ENCODE measurements at regions not wholly inside any gene's neighbourhood (a gene's known extent, or its start where the extent isn't known, plus 50 kb on each side); places are given as distances from the start of the nearest gene placed in this dataset.

- H3K4me1 ChIP-seq (ENCODE audit: control insufficient read depth, insufficient read depth, low read length, poor library complexity, severe bottlenecking) = no peaks in the 10 kb centered on the region
- Mint-ChIP-seq H3K27me3 (peaks cover 33% of the 10 kb centered on the region), H3K27ac (peak overlapping the region in 1 of 3 donors; percentile 35), H3K36me3 (no peaks in the 10 kb centered on the region), H3K4me1 (peaks cover 0 to 4% (median 1%) of the 10 kb centered on the region in 4 donors), H3K4me3 (no peak overlapping the region), H3K9me3 (peaks cover 0 to 1% (median 0%) of the 10 kb centered on the region in 7 donors)
- ATAC-seq (ENCODE audit: low read depth in 2 of 2) (no peak), DNase-seq (no peak)
- H3K4me3 ChIP-seq (ENCODE audit: low read depth, low read length) = no peak overlapping the region
- H3K27ac ChIP-seq (ENCODE audit: insufficient read depth, low read length, poor library complexity, severe bottlenecking) = no peak overlapping the region
- H3K36me3 ChIP-seq (ENCODE audit: control insufficient read depth, insufficient read depth, low read length) = no peaks in the 10 kb centered on the region
- no peaks in the 10 kb centered on the region for H3K9me3 ChIP-seq (ENCODE audit: control insufficient read depth in 2 of 2, low read length in 2 of 2)
- H3K27me3 ChIP-seq (ENCODE audit: control insufficient read depth, insufficient read depth, low read length) = peaks cover 3% of the 10 kb centered on the region
These were observed 177.5 kb downstream of the LPIN1 start for GRCh38 chr2:11923935-11924334.

GRCh38 chr2:11925295-11926066 lies 179.0 kb downstream of the LPIN1 start:
- no peaks in the 10 kb centered on the region for H3K4me1 ChIP-seq (ENCODE audit: control insufficient read depth, insufficient read depth, low read length, poor library complexity, severe bottlenecking)
- no peaks in the 10 kb centered on the region for H3K9me3 Mint-ChIP-seq
- no peak overlapping the region for H3K27ac Mint-ChIP-seq
- no peaks in the 10 kb centered on the region for H3K36me3 ChIP-seq (ENCODE audit: control insufficient read depth, insufficient read depth, low read length)
- H3K9me3 ChIP-seq (ENCODE audit: control insufficient read depth in 2 of 2, low read length in 2 of 2) = no peaks in the 10 kb centered on the region
- peaks cover 24% of the 10 kb centered on the region for H3K27me3 Mint-ChIP-seq
- no peaks in the 10 kb centered on the region for H3K36me3 Mint-ChIP-seq
- no peak overlapping the region for H3K4me3 Mint-ChIP-seq
- DNase-seq (no peak), ATAC-seq (ENCODE audit: low read depth in 2 of 2) (no peak)
- no peak overlapping the region for H3K4me3 ChIP-seq (ENCODE audit: low read depth, low read length)
- peaks cover 0 to 4% (median 1%) of the 10 kb centered on the region in 4 donors for H3K4me1 Mint-ChIP-seq
- H3K27ac ChIP-seq (ENCODE audit: insufficient read depth, low read length, poor library complexity, severe bottlenecking) = no peak overlapping the region
- H3K27me3 ChIP-seq (ENCODE audit: control insufficient read depth, insufficient read depth, low read length) = peaks cover 5% of the 10 kb centered on the region

- Mint-ChIP-seq H3K9me3 (no peaks in the 10 kb centered on the region), H3K4me3 (no peak overlapping the region), H3K27ac (peak overlapping the region in 1 of 3 donors; percentile 27)
These were observed 183.9 kb downstream of the LPIN1 start for GRCh38 chr2:11930211-11930761.

GRCh38 chr2:11932048-11932512 lies 185.6 kb downstream of the LPIN1 start:
- no peaks in the 10 kb centered on the region for H3K36me3 ChIP-seq (ENCODE audit: control insufficient read depth, insufficient read depth, low read length)
- Mint-ChIP-seq H3K4me1 (peaks cover 0 to 11% (median 8%) of the 10 kb centered on the region in 4 donors), H3K9me3 (no peaks in the 10 kb centered on the region), H3K27ac (peak overlapping the region in 1 of 3 donors; percentile 6), H3K27me3 (peaks cover 17% of the 10 kb centered on the region), H3K36me3 (no peaks in the 10 kb centered on the region), H3K4me3 (no peak overlapping the region)
- ATAC-seq (ENCODE audit: low read depth in 2 of 2) (no peak), DNase-seq (peak in 1 of 3 donors; percentile 7)
- H3K9me3 ChIP-seq (ENCODE audit: control insufficient read depth in 2 of 2, low read length in 2 of 2) = no peaks in the 10 kb centered on the region
- H3K27me3 ChIP-seq (ENCODE audit: control insufficient read depth, insufficient read depth, low read length) = peaks cover 3% of the 10 kb centered on the region
- no peak overlapping the region for H3K4me3 ChIP-seq (ENCODE audit: low read depth, low read length)
- H3K4me1 ChIP-seq (ENCODE audit: control insufficient read depth, insufficient read depth, low read length, poor library complexity, severe bottlenecking) = no peaks in the 10 kb centered on the region
- no peak overlapping the region for H3K27ac ChIP-seq (ENCODE audit: insufficient read depth, low read length, poor library complexity, severe bottlenecking)

More at GRCh38 chr2:11930211-11930761, 183.9 kb downstream of the LPIN1 start:
- no peaks in the 10 kb centered on the region for H3K36me3 Mint-ChIP-seq
- DNase-seq = no peak
- H3K4me1 Mint-ChIP-seq = peaks cover 0 to 11% (median 8%) of the 10 kb centered on the region in 4 donors
- Histone ChIP-seq H3K4me1 (ENCODE audit: control insufficient read depth, insufficient read depth, low read length, poor library complexity, severe bottlenecking) (no peaks in the 10 kb centered on the region), H3K4me3 (ENCODE audit: low read depth, low read length) (no peak overlapping the region), H3K36me3 (ENCODE audit: control insufficient read depth, insufficient read depth, low read length) (no peaks in the 10 kb centered on the region), H3K27me3 (ENCODE audit: control insufficient read depth, insufficient read depth, low read length) (peaks cover 5% of the 10 kb centered on the region), H3K27ac (ENCODE audit: insufficient read depth, low read length, poor library complexity, severe bottlenecking) (no peak overlapping the region), H3K9me3 (ENCODE audit: control insufficient read depth in 2 of 2, low read length in 2 of 2) (no peaks in the 10 kb centered on the region)
- peaks cover 16% of the 10 kb centered on the region for H3K27me3 Mint-ChIP-seq
- no peak for ATAC-seq (ENCODE audit: low read depth in 2 of 2)

GRCh38 chr2:11932962-11933361 lies 186.5 kb downstream of the LPIN1 start:
- no peak overlapping the region for H3K4me3 Mint-ChIP-seq
- ATAC-seq (ENCODE audit: low read depth in 2 of 2) (no peak), DNase-seq (no peak)
- H3K9me3 ChIP-seq (ENCODE audit: control insufficient read depth in 2 of 2, low read length in 2 of 2) = no peaks in the 10 kb centered on the region
- H3K4me3 ChIP-seq (ENCODE audit: low read depth, low read length) = no peak overlapping the region
- no peaks in the 10 kb centered on the region for H3K36me3 ChIP-seq (ENCODE audit: control insufficient read depth, insufficient read depth, low read length)
- H3K27me3 ChIP-seq (ENCODE audit: control insufficient read depth, insufficient read depth, low read length) = peaks cover 3% of the 10 kb centered on the region
- peaks cover 0 to 1% (median 0%) of the 10 kb centered on the region in 7 donors for H3K9me3 Mint-ChIP-seq
- H3K27ac ChIP-seq (ENCODE audit: insufficient read depth, low read length, poor library complexity, severe bottlenecking) = no peak overlapping the region
- H3K4me1 ChIP-seq (ENCODE audit: control insufficient read depth, insufficient read depth, low read length, poor library complexity, severe bottlenecking) = no peaks in the 10 kb centered on the region
- peaks cover 12% of the 10 kb centered on the region for H3K27me3 Mint-ChIP-seq
- peaks cover 0 to 11% (median 8%) of the 10 kb centered on the region in 4 donors for H3K4me1 Mint-ChIP-seq
- H3K27ac Mint-ChIP-seq = no peak overlapping the region
- H3K36me3 Mint-ChIP-seq = peaks cover 4% of the 10 kb centered on the region

- H3K4me1 ChIP-seq (ENCODE audit: control insufficient read depth, insufficient read depth, low read length, poor library complexity, severe bottlenecking) = no peaks in the 10 kb centered on the region
- Mint-ChIP-seq H3K9me3 (peaks cover 0 to 1% (median 0%) of the 10 kb centered on the region in 7 donors), H3K36me3 (peaks cover 4% of the 10 kb centered on the region), H3K4me1 (peaks cover 0 to 11% (median 8%) of the 10 kb centered on the region in 4 donors), H3K27me3 (peaks cover 7% of the 10 kb centered on the region), H3K4me3 (no peak overlapping the region), H3K27ac (no peak overlapping the region)
- DNase-seq (no peak), ATAC-seq (ENCODE audit: low read depth in 2 of 2) (no peak)
- no peaks in the 10 kb centered on the region for H3K9me3 ChIP-seq (ENCODE audit: control insufficient read depth in 2 of 2, low read length in 2 of 2)
- no peak overlapping the region for H3K27ac ChIP-seq (ENCODE audit: insufficient read depth, low read length, poor library complexity, severe bottlenecking)
- H3K4me3 ChIP-seq (ENCODE audit: low read depth, low read length) = no peak overlapping the region
- peaks cover 3% of the 10 kb centered on the region for H3K27me3 ChIP-seq (ENCODE audit: control insufficient read depth, insufficient read depth, low read length)
- H3K36me3 ChIP-seq (ENCODE audit: control insufficient read depth, insufficient read depth, low read length) = no peaks in the 10 kb centered on the region
These were observed 187.4 kb downstream of the LPIN1 start for GRCh38 chr2:11933854-11934253.

- ATAC-seq (ENCODE audit: low read depth in 2 of 2) (no peak), DNase-seq (no peak)
- H3K9me3 Mint-ChIP-seq = peaks cover 0 to 3% (median 0%) of the 10 kb centered on the region in 7 donors
- no peaks in the 10 kb centered on the region for H3K27me3 ChIP-seq (ENCODE audit: control insufficient read depth, insufficient read depth, low read length)
- H3K27ac Mint-ChIP-seq = no peak overlapping the region
- H3K27me3 Mint-ChIP-seq = peaks cover 7% of the 10 kb centered on the region
- no peak overlapping the region for H3K4me3 Mint-ChIP-seq
- peaks cover 0 to 11% (median 8%) of the 10 kb centered on the region in 4 donors for H3K4me1 Mint-ChIP-seq
- H3K36me3 Mint-ChIP-seq = peaks cover 4% of the 10 kb centered on the region
- H3K4me1 ChIP-seq (ENCODE audit: control insufficient read depth, insufficient read depth, low read length, poor library complexity, severe bottlenecking) = no peaks in the 10 kb centered on the region
- no peak overlapping the region for H3K4me3 ChIP-seq (ENCODE audit: low read depth, low read length)
- H3K36me3 ChIP-seq (ENCODE audit: control insufficient read depth, insufficient read depth, low read length) = no peaks in the 10 kb centered on the region
- no peak overlapping the region for H3K27ac ChIP-seq (ENCODE audit: insufficient read depth, low read length, poor library complexity, severe bottlenecking)
- no peaks in the 10 kb centered on the region for H3K9me3 ChIP-seq (ENCODE audit: control insufficient read depth in 2 of 2, low read length in 2 of 2)
These were observed 190.3 kb downstream of the LPIN1 start for GRCh38 chr2:11936761-11937160.

Data from CD4-positive, CD25-positive, alpha-beta regulatory T cell (primary cell).